PC-9 (cell line): ENCODE measurements at regions not wholly inside any gene's neighbourhood (a gene's known extent, or its start where the extent isn't known, plus 50 kb on each side); places are given as distances from the start of the nearest gene placed in this dataset.

ENCODE experiments used
- CTCF ChIP-seq: fragments of 200-600 bp; sonication (generic); conservative IDR thresholded peaks from 2 replicates; pipeline ENCODE4 v1.6.1; 2017; ENCODE audit warnings: mixed run types, antibody characterized with exemption, mild to moderate bottlenecking, moderate library complexity
- EZH2 ChIP-seq: fragments of 200-600 bp; sonication (generic); IDR thresholded peaks from 2 replicates; pipeline ENCODE4 v1.8.0; 2017; ENCODE audit warnings: antibody characterized with exemption, low read depth

DNA sequence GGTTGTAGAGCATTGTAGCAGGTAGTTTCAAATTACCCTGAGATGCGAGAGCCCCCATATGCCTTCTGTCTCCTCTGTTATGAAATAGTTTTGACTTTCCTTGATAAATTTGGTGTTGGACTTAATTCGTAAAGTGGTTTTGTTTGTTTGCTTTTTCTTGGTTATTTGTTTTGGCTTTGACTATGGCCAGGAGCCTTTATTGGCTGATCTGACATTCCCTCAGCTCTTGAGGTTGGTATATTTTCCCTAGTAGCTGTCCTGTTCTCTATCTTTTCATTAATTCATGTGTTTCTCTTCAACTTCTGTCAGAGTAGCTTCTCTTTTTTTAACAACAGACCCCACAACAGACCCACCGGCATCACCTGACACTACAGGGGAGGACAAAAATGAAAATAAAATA is 457.4 kb upstream of the MANEA start:
- TF ChIP-seq CTCF (no peak), EZH2 (no peak)
